HUDEP-2 (cell line): ENCODE measurements at regions not wholly inside any gene's neighbourhood (a gene's known extent, or its start where the extent isn't known, plus 50 kb on each side); places are given as distances from the start of the nearest gene placed in this dataset.

Experiments used
- DNase-seq, 76 experiments: peaks; one replicate each; lab custom pipeline; 2025; ENCODE audit not compliant: unreplicated experiment in 76 of 76; lab: John Stamatoyannopoulos, UW

DNA sequence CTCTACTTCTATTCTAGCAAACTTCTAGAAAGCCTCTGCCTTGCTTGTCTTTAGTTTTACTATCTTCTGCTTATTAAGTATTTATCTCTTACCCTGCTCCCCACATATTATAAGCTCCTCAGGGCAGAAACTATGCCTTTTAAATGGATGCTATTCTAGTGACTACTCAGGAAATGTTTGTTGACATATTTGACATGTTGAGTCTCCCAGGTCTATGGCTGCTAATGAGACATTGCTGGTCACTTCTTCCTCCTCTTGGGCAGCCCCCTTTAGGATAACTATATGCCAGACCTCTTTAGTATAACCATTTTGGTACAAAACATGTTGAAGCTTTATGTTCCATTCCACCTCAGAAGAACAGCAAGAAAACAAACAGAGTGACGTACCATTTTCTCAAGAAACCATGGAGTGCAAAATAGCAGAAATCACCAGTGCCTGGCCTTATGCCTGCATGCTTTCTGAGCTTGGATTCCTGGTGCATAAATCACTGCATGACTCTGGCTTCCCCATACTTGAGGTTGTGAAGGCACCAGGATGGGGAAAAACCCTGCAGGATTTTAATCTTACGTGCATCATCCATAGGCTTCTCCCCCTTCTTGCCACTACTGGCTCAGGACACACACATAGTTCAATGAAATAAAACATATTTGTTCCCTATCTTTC is 202.6 kb downstream of the TMX1 start:
- DNase-seq = no peak

DNA sequence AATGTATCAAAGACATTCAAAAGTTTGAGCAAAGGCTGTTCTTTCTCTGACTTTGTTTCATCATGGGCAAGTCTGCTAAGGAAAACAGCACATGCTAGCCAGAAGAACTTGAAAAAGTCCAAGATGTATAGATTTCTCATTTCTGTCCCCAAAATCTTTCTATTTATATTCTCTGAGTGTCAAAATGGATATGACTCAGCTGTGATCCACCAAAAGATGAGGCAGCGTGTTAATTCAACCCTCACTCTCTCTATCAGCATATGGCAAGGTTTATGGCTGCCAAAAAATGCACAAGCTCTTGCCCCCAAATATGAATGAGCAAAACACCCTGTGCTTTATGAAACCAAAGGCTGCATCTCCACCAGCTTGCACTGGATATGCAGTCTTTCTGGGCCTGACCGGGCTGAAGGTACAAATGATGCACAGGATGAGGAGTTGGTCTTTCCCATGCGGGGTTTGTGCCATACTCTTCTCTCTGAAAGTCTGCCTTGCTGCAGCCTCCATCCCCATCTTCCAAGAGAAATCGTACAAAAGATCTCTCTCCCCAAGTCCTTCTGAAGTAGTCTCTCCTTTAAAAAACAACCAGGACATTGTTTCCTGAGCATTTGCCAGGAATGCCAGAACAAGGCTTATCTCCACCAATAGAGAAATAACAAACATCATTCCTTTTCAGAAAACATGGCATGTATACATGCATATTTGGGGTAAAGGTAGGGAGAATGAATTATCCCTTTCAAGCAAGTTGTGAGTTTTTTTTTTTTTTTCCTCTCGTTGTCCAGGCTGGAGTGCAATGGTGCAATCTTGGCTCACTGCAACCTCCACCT is 203.4 kb downstream of the TMX1 start:
- no peak for DNase-seq

DNA sequence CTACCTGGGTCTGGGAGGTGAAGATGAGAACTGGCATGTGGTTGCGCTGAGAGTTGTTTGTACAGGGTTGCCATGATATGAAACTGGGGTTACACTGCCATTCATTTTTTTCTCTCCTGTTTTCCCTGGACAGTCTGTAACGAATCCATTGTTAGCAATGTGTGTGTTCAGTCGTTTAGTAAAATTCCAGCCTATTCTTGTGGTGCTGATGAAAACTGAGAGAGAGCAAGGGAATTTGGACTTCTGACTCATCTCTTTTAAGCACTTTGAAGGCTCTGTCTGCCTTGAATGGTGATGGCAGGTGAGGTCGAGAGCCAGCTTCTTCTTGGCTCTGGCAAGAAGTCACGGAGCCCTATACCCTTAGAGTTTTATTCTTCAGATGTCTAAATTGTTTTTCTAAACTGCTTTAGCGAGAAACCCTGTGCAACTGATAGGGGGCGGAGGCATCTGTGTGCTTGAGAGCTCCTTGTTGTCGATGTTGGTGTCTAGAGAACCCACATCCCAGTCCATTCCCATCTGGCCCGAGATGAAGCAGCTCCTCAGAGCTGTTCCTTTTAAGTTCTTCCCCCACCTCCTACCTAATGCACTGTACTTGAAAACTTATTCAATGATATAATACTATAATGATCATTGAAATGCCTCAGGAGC is 204.4 kb downstream of the TMX1 start:
- DNase-seq = no peak

DNA sequence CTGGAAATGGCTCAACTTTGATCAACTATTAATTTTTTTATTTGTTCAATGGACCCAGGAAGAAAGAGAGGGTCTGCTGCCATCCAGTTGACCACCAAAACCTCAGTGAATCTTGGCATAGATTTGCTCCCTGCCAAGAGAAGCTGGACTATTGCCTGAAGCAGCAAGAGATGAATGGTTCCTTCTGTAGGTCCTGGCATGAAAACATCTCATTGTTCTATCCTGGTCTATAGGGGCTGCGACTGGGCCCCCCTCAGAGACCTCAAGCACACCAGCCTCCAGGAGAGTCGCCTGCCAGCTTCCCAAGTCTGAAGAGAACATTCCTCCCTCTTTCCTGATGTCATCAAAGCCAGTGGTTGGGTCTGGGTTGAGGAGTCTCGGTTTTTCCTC is 204.9 kb downstream of the TMX1 start:
- DNase-seq = no peak

DNA sequence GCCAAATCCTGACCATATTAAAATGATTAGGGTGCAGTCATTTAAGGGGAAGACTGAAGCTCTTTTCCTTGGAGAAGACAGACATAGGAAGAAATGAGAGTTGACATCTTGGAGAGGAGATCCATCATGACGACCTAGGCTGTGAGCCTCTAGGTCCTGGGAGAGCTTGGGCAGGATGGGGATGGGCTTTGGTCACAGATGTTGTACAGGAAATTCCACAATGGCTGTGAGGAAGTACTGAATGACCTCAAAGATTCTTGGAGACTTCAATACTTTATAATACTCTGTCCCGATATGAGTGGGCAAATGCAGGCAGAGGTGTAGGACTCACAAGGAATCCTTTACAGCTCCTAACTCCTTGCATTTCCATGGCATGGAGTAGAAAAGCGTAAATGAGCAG is 204.9 kb upstream of the FRMD6 start:
- DNase-seq = no peak

DNA sequence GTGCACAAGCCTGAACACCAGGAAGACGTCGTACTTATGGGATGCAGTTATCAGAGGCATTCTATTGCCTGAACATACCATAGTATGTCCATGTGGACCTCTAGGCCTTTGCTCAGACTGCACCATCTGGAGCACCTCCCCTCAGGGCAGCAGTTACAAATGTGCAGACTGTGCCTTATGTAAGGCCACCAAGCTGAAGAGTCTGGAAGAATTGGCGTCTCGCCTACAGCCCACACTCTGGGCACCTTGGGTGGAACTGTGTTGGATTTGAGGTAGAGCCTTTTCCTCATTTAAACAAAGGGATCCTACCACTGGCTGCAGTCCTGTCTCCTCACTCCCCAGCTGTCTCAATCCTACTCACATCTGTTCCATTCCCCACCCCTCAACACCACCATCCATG is 204.3 kb upstream of the FRMD6 start:
- DNase-seq = no peak

DNA sequence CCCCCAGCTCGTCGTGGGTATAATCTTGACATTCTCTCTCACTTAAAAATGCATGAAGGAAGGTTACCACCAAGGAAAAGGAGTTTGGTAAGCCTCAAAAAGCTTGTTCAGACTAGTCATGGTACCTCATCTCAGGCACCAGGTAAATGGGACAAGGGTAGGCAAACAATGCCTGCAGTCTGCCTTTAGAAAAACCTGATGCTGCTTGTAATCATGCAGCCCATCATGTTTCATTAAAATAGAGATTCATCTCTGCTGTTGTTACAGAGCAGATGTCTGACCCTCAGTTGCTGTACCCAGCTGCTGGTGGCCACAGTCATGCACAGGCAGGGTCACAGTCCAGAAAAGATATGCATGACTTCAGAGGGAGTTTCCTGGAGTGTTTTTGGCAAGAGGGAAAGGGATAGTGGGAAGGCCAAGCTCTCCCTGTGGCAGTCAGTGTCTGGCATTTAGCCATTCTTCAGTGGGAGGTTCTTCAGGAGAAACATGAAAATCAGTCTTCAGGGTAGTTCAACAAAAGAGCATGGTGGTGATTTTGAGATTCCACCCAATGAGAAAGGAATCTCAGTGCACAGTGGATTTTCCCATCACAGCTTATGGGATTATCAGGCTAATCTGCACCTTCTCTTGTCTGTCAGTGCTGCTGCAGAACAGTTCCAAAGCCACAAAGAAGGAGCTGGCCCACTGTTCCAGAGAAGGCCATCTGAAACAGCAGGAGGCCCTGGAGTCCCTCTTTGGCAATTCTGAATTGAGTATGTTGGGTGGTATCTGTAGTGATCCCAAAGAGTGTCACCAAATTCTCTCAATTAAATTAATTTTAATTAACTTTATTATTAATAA is 202.7 kb upstream of the FRMD6 start:
- no peak for DNase-seq

DNA sequence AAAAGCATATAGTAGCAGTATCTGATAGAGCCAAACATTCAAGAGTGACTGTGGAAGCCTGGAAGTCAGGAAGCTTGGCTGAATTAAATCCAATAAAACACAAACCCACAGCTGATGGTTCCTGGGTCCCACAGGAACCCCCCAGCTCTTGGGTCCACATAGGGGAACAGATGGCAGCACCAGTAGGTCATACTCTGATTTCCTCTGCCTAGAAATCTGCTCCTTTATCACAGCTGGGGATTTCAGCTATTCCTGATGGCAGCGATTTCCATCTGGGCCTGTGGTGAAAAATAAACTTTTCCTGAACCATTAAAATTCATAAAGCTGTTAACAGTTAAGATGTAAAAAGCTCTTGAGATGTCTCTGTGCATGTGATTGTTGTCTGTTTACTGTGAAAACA is 202.0 kb upstream of the FRMD6 start:
- DNase-seq = no peak

DNA sequence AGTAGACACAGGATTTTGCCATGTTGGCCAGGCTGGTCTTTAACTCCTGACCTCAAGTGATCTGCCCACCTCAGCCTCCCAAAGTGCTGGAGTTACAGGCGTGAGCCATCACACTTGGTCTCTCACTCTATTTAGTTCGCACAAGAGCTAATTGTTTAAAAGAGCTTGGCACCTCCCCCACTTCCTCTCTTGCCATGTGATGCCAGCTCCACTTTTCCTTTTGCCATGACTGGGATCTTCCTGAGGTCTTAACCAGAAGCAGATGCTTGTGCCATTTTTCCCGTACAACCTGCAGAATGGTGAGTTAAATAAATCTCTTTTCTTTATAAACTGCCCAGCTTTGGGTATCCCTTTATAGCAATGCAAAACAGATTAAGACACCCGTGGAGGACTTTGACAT is 200.1 kb upstream of the FRMD6 start:
- DNase-seq = no peak

DNA sequence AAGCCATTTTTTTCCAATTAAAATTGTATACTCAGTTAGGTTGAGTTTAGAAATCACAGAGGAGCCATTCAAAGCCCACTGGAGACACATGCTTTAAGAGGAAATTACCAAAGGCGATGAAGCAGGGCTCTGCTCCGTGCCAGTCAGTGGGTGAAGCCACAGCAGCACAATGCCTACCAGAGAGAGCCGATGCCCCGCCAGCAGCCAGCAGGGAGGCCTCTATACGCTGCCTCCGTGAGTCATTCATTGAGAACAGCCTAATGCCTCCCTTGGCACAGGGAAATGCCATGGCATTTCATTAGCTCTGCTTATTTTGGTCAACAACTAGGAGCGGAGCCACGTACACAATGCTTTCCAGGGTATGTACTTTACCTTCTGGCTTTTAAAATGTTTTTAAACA is 197.8 kb upstream of the FRMD6 start:
- no peak for DNase-seq

DNA sequence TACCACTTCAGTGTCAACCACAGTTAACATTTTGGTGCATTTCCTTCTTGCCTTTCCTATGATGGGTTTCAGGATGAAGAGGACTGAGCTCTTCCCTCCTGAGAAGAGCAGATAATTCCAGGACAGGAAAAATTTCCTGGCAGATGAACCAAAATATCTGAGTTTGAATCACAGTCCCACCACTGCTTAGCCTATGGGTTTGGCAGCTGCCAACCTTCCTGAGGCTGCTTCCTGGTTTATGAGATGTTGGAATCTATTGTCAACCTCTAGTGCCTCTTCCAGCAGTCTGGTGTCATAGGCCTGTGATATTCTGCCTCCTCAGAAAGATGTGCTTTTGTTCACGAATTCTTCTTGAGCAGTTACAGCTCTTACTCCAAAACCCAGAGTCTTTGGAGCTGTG is 197.4 kb upstream of the FRMD6 start:
- no peak for DNase-seq

DNA sequence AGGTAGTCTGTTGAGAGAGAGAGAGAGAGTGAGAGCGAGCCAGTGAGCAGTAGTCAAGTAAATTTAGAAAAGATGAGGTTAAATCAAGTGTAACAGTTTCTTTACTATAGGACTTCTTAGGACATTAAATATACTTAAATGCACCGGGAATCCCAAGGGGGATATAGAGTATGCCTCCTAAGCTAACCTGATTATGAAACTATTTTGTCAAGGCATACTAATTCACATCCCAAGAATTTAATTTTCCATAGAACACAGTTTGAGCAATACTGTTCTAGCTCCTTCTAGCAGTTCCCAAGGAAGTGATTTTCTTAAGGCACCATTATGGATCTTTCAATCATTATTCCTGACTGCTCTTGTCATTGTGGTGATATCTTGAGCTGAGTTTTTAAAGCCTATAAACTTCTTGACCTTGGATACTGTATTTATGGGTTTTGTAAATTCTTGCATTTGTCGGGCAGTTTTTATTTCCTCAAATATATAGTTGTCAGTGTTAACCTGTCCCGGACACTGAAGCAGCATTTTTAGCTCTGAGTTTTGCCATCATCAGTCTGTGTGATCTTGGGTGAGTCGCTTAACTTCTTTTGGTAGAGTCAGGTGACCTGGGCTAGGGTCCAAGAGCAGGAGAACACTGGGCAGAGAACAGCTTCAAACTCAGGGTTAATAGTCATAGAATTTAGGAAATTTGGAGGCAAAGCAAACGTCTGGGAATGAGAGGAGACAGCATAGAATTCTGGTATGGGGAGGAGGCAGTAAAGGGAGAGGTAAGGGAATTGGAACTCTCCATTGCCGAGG is 196.5 kb upstream of the FRMD6 start:
- no peak for DNase-seq

DNA sequence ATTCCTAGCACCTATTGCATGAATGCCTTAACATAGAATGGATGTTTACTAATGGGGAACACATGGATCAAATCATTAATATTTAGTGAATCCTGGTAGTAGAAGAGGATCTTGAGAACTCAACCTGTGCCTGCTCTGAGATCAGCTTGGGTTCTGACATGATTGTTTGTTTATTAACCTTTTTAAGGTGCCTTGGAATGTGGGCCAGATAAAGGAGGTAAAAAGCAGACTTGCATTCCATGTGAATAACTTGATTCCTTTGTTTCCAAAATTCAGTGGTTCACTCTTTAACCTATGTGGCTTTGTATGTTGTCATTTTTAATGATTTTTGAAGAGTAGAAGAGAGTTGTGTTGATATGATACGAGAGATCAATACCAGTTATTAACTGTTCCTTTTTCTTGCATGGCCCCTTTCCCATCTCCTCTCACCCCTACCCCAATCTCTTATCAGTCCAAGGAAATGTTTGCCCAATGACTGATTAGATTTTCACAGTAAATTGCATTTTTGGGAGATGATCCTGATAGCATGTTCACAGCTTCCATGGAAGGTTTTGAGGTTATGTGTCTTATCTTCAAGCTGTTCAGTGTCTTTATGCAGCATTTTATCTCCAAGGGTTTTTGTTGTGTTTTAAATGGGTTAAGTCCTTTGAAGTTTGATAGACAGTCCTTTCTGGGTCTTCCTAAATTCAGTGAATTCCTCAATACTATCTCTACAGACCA is 193.7 kb upstream of the FRMD6 start:
- DNase-seq = no peak

DNA sequence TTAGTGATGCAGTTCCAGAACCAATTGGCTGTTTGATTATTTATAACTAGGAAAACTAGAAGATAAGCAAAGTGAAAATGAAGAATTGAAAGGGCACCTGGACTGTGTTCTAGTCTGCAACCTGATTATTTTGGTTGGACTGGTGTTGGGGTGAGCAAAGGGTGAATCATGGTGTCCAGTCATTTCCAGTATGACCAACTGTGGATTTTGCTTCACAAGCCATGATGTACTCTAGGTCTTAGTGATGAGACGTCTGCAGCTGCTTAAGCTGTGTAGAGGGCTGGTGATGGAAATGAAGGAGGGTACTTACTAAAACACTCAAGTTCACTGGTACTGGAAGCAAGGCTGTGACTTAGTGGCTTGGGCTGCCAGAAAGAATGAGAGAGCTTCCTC is 193.2 kb upstream of the FRMD6 start:
- no peak for DNase-seq

DNA sequence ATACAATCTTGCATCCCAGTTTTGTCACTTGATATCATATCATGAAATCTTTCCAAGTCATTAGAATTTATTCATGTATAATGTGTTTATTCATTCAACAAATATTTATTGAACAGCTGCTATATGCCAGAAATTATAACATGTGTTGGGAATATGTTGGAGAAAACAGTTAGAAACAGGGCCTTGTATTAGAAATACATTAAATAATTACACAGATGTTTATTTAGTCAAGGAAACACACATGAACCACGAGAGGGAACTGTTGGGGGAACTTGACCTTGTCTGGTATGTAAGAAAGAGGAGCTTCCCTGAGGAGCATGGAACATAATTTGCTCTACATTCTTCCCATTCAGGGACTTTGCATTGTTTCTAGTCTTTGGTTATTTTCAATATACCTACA is 191.7 kb upstream of the FRMD6 start:
- DNase-seq = no peak

DNA sequence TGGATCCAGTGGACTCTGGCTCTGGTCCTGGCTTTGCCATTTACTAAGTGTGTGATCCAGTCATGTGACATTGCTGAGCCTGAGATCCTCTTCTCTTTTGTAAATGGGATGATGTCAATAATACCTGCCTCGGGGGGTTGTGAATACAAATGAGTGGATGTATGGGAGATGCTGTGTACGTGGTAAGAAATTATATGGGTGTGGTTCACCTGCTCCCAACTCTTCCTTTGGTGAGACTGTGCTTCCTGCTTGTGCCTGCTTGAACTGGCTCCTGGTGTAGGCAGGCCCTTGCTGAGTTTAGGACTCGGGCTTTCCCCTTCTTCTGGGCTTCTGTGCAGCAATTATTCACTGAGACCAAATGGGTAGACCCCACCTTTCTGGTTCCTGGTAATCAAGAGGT is 189.5 kb upstream of the FRMD6 start:
- no peak for DNase-seq

DNA sequence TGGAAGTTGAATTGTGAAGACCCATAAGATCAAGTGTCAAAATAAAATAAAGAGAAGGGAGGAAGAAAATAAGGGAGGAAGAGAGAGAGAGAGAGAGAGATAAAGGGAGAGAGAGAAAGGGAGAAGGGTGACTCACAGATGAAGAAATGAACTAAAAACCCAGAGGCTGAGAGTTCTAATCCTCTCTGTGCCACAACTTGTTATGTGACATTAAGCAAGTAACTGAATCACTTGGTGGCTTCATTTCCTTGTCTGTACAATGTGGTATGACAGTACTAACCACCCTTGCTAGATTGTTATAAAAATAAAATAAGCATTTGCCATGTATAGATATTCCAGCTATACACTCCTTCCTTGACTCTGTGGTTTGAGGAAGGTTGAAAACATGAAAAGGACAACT is 189.0 kb upstream of the FRMD6 start:
- DNase-seq = no peak

DNA sequence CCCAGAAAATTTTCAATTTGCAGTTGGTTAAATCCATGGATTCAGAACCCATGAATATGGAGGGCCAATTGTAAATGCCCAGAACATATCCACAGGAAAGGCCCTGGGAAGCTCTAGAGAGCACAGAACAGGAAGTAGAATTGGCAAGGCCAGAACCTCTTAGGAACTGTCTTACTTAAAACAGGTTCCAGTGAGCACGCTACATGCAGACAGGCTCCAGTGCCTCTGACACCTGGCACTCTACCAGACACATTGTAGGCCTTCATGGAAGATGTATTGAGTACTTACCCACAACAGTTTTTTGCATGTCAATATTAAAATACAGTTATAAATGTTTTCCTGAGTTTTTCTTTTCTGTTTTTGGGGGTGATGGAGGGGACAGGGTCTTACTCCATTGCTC is 188.2 kb upstream of the FRMD6 start:
- no peak for DNase-seq

DNA sequence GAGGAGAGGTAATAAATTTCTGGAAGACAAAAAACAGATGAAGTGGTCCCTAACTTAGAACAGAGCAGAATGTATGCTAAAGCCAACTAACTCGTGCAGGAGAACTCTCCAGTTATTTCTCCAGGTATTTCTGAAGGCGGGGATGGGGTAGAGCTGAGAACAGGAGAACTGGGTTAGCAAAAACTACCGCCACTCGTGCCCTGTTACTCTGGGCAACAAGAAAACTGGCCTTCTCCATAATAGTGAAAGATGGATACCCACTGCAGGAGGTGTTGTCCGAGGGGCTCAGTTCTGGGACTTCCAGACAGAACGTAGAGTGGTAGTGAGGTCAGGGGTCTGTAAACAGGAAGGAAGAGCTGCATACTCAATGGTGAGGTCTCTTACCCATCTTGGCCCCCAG is 187.3 kb upstream of the FRMD6 start:
- no peak for DNase-seq

DNA sequence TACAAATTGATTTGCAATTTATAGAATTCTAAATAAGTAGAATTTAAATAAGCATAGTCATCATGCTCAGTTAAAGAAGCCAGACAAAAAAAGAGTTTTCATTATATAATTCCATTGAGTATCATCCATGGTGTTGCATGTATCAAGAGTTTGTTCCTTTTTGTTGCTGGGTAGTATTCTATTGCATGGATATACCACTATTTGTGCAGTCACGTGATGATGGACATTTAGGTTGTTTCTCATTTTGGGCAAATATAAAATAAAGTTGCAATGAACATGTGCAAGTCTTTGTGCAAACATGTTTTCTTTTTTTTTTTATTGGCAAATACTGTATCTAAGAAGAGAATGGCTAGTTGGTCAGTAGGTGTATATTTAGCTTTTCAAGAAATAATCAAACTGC is 186.2 kb upstream of the FRMD6 start:
- no peak for DNase-seq
